ENCODE measurements at regions not wholly inside any gene's neighbourhood (a gene's known extent, or its start where the extent isn't known, plus 50 kb on each side); places are given as distances from the start of the nearest gene placed in this dataset.
A peak's percentile ranks its signal among the peaks of the same experiment; 100 is the strongest.

DNA sequence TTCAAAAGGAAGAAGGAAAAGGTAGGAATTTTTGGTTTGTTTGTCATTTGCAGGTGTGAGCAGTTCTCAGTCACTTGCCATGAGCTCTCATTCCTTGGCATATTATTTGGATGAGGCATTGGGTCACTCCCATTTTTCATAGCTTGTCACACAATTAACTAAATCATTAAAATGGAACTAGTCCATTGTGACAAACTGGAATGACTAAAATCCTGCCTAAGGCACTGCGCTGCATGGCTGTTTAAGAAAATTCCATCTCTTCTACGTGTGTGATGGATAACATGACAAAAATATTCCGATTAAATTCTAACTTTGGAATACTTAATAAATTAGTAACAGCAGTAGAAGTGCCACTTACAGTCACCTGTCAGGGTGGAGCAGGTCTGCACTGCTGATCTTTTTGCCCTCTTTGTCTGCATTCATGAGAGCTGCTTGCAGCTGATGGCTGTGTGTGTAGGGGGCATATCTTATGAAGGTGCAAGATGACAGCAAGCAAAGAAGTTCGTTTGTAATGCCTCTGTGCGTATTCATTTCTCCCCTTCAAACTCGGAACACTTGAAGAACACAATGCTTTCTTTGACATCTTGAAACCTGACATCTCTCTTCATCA, 1292.6 kb upstream of the MAP3K7 start:
- Histone ChIP-seq H3K9me3 (ENCODE audit: control insufficient read depth in 4 of 4, insufficient read depth in 3 of 4, low read length in 3 of 4) (no peaks in the 10 kb centered on the region), H3K27ac (ENCODE audit: low read depth in 1 of 2, low read length in 1 of 2) (no peak overlapping the region), H3K27me3 (ENCODE audit: control insufficient read depth in 3 of 3, insufficient read depth in 3 of 3, low read length in 2 of 3) (no peaks in the 10 kb centered on the region), H3K9ac (ENCODE audit: insufficient read depth in 1 of 2, low read length in 2 of 2) (no peak overlapping the region), H3K36me3 (ENCODE audit: control insufficient read depth in 4 of 4, insufficient read depth in 4 of 4, low read length in 4 of 4) (no peaks in the 10 kb centered on the region), H3K4me1 (ENCODE audit: control insufficient read depth in 5 of 5, insufficient read depth in 5 of 5, low read length in 5 of 5) (no peaks in the 10 kb centered on the region), H3K4me3 (no peak overlapping the region)
- no peak for DNase-seq
- TF ChIP-seq, protein P1, sequence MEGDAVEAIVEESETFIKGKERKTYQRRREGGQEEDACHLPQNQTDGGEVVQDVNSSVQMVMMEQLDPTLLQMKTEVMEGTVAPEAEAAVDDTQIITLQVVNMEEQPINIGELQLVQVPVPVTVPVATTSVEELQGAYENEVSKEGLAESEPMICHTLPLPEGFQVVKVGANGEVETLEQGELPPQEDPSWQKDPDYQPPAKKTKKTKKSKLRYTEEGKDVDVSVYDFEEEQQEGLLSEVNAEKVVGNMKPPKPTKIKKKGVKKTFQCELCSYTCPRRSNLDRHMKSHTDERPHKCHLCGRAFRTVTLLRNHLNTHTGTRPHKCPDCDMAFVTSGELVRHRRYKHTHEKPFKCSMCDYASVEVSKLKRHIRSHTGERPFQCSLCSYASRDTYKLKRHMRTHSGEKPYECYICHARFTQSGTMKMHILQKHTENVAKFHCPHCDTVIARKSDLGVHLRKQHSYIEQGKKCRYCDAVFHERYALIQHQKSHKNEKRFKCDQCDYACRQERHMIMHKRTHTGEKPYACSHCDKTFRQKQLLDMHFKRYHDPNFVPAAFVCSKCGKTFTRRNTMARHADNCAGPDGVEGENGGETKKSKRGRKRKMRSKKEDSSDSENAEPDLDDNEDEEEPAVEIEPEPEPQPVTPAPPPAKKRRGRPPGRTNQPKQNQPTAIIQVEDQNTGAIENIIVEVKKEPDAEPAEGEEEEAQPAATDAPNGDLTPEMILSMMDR (IDR thresholded peaks at IDR 0.05; ENCODE audit: control extremely low read depth, extremely low read depth) = no peak
- WGBS, 2 donors = 67 to 81% methylated on average over 6 of the region's 6 CpGs
- ATAC-seq (ENCODE audit: insufficient read depth, low FRiP score) = no peak

DNA sequence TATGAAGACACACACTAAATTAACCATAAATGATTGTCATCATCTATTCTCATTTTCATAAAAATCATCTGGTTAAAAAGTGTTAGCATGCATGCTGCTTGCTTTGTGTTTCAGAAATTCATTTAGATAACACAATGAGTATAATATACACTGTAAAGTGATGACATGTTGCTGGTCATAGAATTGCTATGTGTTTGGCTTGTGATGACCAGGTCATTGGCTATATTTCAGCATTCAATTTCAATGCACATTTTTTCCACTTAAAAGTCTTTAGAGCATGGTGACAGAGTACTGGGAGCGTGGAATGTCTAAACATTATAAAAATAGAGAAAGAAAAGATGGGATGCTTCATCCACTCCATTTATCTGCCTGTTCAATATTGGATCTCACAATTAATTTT, 1291.1 kb upstream of the MAP3K7 start:
- DNase-seq (peak in 2 of 3 donors; percentile 23 to 36), ATAC-seq (ENCODE audit: insufficient read depth, low FRiP score) (no peak)
- Histone ChIP-seq H3K9ac (ENCODE audit: insufficient read depth in 1 of 2, low read length in 2 of 2) (no peak overlapping the region), H3K27me3 (ENCODE audit: control insufficient read depth in 3 of 3, insufficient read depth in 3 of 3, low read length in 2 of 3) (no peaks in the 10 kb centered on the region), H3K4me1 (ENCODE audit: control insufficient read depth in 5 of 5, insufficient read depth in 5 of 5, low read length in 5 of 5) (no peaks in the 10 kb centered on the region), H3K4me3 (no peak overlapping the region), H3K36me3 (ENCODE audit: control insufficient read depth in 4 of 4, insufficient read depth in 4 of 4, low read length in 4 of 4) (no peaks in the 10 kb centered on the region), H3K27ac (ENCODE audit: low read depth in 1 of 2, low read length in 1 of 2) (no peak overlapping the region), H3K9me3 (ENCODE audit: control insufficient read depth in 4 of 4, insufficient read depth in 3 of 4, low read length in 3 of 4) (no peaks in the 10 kb centered on the region)
- 56 to 67% methylated on average over 1 of the region's 1 CpG for WGBS, 2 donors
- TF ChIP-seq, protein P1 (IDR thresholded peaks at IDR 0.05; ENCODE audit: control extremely low read depth, extremely low read depth) = no peak

DNA sequence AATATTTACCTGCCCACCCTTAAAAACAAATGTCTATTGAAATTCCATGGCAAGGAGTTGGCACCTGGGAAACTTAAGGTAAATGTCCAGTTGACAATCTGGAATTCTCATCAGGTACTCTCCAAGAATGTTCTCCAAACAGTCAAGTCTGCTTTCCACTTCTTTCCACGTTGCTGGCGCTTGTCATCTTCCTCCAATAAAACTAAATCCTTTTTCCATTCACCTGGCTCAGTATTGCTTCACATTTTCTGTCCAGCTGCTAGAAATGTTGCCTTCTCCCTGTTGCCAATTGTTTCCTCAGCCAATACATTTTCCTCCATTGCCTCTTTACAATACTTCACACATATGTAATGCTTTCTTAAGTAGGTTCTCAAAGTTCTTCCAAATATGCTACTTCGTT, 1288.1 kb upstream of the MAP3K7 start:
- TF ChIP-seq, protein P1 (IDR thresholded peaks at IDR 0.05; ENCODE audit: control extremely low read depth, extremely low read depth) = no peak
- no peak for ATAC-seq (ENCODE audit: insufficient read depth, low FRiP score)
- H3K4me3 ChIP-seq = no peak overlapping the region
- no peaks in the 10 kb centered on the region for H3K36me3 ChIP-seq (ENCODE audit: control insufficient read depth in 4 of 4, insufficient read depth in 4 of 4, low read length in 4 of 4)
- H3K27ac ChIP-seq (ENCODE audit: low read depth in 1 of 2, low read length in 1 of 2) = no peak overlapping the region
- WGBS, 2 donors = 70 to 80% methylated on average over 3 of the region's 3 CpGs
- no peaks in the 10 kb centered on the region for H3K4me1 ChIP-seq (ENCODE audit: control insufficient read depth in 5 of 5, insufficient read depth in 5 of 5, low read length in 5 of 5)
- no peak for DNase-seq
- no peaks in the 10 kb centered on the region for H3K9me3 ChIP-seq (ENCODE audit: control insufficient read depth in 4 of 4, insufficient read depth in 3 of 4, low read length in 3 of 4)
- no peaks in the 10 kb centered on the region for H3K27me3 ChIP-seq (ENCODE audit: control insufficient read depth in 3 of 3, insufficient read depth in 3 of 3, low read length in 2 of 3)
- no peak overlapping the region for H3K9ac ChIP-seq (ENCODE audit: insufficient read depth in 1 of 2, low read length in 2 of 2)

Data from lung (tissue), 11 donors.